ENCODE measurements at regions not wholly inside any gene's neighbourhood (a gene's known extent, or its start where the extent isn't known, plus 50 kb on each side); places are given as distances from the start of the nearest gene placed in this dataset.

- Histone ChIP-seq H3K27ac (ENCODE audit: low read length in 2 of 2) (no peak overlapping the region), H4K20me1 (ENCODE audit: control insufficient read depth, insufficient read depth, low read length, poor library complexity, severe bottlenecking) (no peaks in the 10 kb centered on the region), H3K9ac (ENCODE audit: low read length) (no peak overlapping the region), H3K79me2 (ENCODE audit: control insufficient read depth, insufficient read depth, low read length) (no peaks in the 10 kb centered on the region), H3K36me3 (replicated peaks in 1 of 2; ENCODE audit: control extremely low read depth in 1 of 2, control insufficient read depth in 1 of 2, extremely low read depth in 1 of 2, insufficient read depth in 2 of 2, low read length in 1 of 2) (no peaks in the 10 kb centered on the region), H3K9me3 (ENCODE audit: control extremely low read depth in 1 of 3, control insufficient read depth in 2 of 3, insufficient read depth in 1 of 3, low read length in 2 of 3) (peaks cover 0 to 3% (median 0%) of the 10 kb centered on the region in 3 donors), H3K4me2 (replicated peaks; ENCODE audit: low read depth, low read length, poor library complexity, severe bottlenecking) (no peak overlapping the region), H3K4me1 (ENCODE audit: control insufficient read depth in 2 of 2, insufficient read depth in 2 of 2, low read length in 2 of 2) (no peaks in the 10 kb centered on the region), H2AFZ (ENCODE audit: insufficient read depth, low read depth, low read length, poor library complexity, severe bottlenecking) (no peak overlapping the region), H3K27me3 (replicated peaks in 1 of 4; ENCODE audit: control extremely low read depth in 1 of 4, control insufficient read depth in 3 of 4, insufficient read depth in 4 of 4, low read length in 3 of 4) (peaks cover 0 to 3% (median 0%) of the 10 kb centered on the region in 4 experiments), H3K4me3 (ENCODE audit: control extremely low read depth in 1 of 5, extremely low read depth in 1 of 5, insufficient read depth in 1 of 5, low read depth in 2 of 5, low read length in 4 of 5) (no peak overlapping the region)
- intact Hi-C loops (cut with micrococcal nuclease), result no loop called here
- ChIA-PET POLR2A (no interaction called here), CTCF (interaction anchor here (0.6 kb wide), 1 partner anchor 560 kb away, joined by 3 read pairs; no protein-coding TSS in a partner anchor)
- Mint-ChIP-seq H3K27me3 (peaks cover 41% of the 10 kb centered on the region), H3K4me1 (no peaks in the 10 kb centered on the region), H3K9me3 (ENCODE audit: insufficient read depth) (peaks cover 2% of the 10 kb centered on the region), H3K27ac (no peak overlapping the region), H3K4me3 (no peak overlapping the region)
- WGBS (ENCODE audit: insufficient coverage), result 79% methylated on average over 7 of the region's 10 CpGs
- ATAC-seq (ENCODE audit: low read depth) (no peak), DNase-seq (no peak)
- TF ChIP-seq CTCF (IDR thresholded peaks at IDR 0.05) (no peak), EZH2 (IDR thresholded peaks at IDR 0.05; ENCODE audit: borderline replicate concordance, insufficient read depth, low read depth, low read length, poor library complexity, severe bottlenecking) (no peak)
Observed at GRCh38 chr16:17724242-17724898, 253.6 kb upstream of the XYLT1 start.

- Histone ChIP-seq H3K79me2 (ENCODE audit: control insufficient read depth, insufficient read depth, low read length) (no peaks in the 10 kb centered on the region), H3K9ac (ENCODE audit: low read length) (no peak overlapping the region), H3K4me1 (ENCODE audit: control insufficient read depth in 2 of 2, insufficient read depth in 2 of 2, low read length in 2 of 2) (no peaks in the 10 kb centered on the region), H3K27me3 (replicated peaks in 1 of 4; ENCODE audit: control extremely low read depth in 1 of 4, control insufficient read depth in 3 of 4, insufficient read depth in 4 of 4, low read length in 3 of 4) (peaks cover 0 to 6% (median 0%) of the 10 kb centered on the region in 4 experiments), H3K27ac (ENCODE audit: low read length in 2 of 2) (no peak overlapping the region), H4K20me1 (ENCODE audit: control insufficient read depth, insufficient read depth, low read length, poor library complexity, severe bottlenecking) (no peaks in the 10 kb centered on the region), H3K9me3 (ENCODE audit: control extremely low read depth in 1 of 3, control insufficient read depth in 2 of 3, insufficient read depth in 1 of 3, low read length in 2 of 3) (peaks cover 0 to 3% (median 0%) of the 10 kb centered on the region in 3 donors), H3K4me2 (replicated peaks; ENCODE audit: low read depth, low read length, poor library complexity, severe bottlenecking) (no peak overlapping the region), H3K36me3 (replicated peaks in 1 of 2; ENCODE audit: control extremely low read depth in 1 of 2, control insufficient read depth in 1 of 2, extremely low read depth in 1 of 2, insufficient read depth in 2 of 2, low read length in 1 of 2) (no peaks in the 10 kb centered on the region), H2AFZ (ENCODE audit: insufficient read depth, low read depth, low read length, poor library complexity, severe bottlenecking) (no peak overlapping the region), H3K4me3 (ENCODE audit: control extremely low read depth in 1 of 5, extremely low read depth in 1 of 5, insufficient read depth in 1 of 5, low read depth in 2 of 5, low read length in 4 of 5) (no peak overlapping the region)
- intact Hi-C loops (cut with micrococcal nuclease), result no loop called here
- DNase-seq (no peak), ATAC-seq (ENCODE audit: low read depth) (no peak)
- POLR2A ChIA-PET, result no interaction called here
- CTCF ChIA-PET, result no interaction called here
- no peak for TF ChIP-seq EZH2 (IDR thresholded peaks at IDR 0.05; ENCODE audit: borderline replicate concordance, insufficient read depth, low read depth, low read length, poor library complexity, severe bottlenecking)
- no peak for TF ChIP-seq CTCF (IDR thresholded peaks at IDR 0.05)
- Mint-ChIP-seq H3K27ac (no peak overlapping the region), H3K27me3 (peaks cover 37% of the 10 kb centered on the region), H3K4me1 (no peaks in the 10 kb centered on the region), H3K9me3 (ENCODE audit: insufficient read depth) (peaks cover 2% of the 10 kb centered on the region), H3K4me3 (no peak overlapping the region)
- WGBS (ENCODE audit: insufficient coverage), result 94% methylated on average over 6 of the region's 10 CpGs
Observed at GRCh38 chr16:17723531-17724134, 252.9 kb upstream of the XYLT1 start.

Measured in B cell (primary cell).